Astrocyte of the hippocampus (primary cell): ENCODE measurements at regions not wholly inside any gene's neighbourhood (a gene's known extent, or its start where the extent isn't known, plus 50 kb on each side); places are given as distances from the start of the nearest gene placed in this dataset.
"Not testable (repeated sequence)": the region's sequence is repeated elsewhere in the genome, so short reads cannot be mapped to it uniquely, and the experiment has no call there.

Source experiments
- DNase-seq: peaks from one replicate; pipeline ENCODE4 v3.0.0; 2011; ENCODE audit warnings: low read depth, low spot score

DNA sequence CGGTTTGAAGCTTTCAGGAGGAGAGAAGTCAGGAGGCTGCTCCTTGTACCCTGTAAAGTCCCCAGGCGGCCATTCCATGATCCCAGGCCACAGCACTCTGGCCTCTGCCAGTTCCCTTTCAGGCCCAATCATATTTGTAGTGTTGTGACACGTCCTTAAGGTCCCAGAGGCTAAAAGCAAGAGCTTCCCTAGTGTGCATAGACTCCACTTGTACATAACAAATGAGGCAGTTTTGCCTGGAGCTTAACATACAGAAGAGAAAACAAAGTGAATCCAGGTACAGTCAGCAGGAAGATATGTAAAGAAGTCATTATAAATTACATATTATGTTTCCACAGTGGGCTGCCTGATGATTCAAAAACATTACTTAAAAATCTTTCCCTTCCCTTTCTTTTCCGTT, 81.1 kb upstream of the RPH3A start:
- DNase-seq: no peak

- peak; percentile 2 for DNase-seq
Measured at GRCh38 chr12:112711026-112711425, 80.5 kb upstream of the RPH3A start.

- DNase-seq: no peak
Measured at GRCh38 chr12:112711507-112711906, 80.0 kb upstream of the RPH3A start.

- DNase-seq: not testable (repeated sequence)
Measured at GRCh38 chr12:112712751-112713150, 78.8 kb upstream of the RPH3A start.

DNA sequence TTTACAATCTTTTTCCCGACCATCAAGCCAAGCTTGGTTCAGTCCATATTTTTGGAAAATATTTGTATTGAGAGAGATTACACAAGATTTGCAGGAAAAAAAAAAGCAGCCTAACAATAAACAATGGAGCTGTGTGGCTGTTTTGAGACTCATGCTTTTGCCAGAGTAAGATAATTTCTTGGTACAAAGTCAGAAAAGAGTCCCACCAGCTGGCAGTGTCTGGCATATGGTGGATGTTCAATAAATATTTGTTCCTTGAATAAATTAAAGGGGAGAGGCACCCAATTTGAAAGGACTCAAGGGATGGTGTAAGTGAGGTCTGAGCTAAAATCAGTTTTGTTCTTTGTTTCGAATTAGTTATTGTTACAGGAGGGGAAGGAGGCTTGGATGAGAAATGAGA, 78.1 kb upstream of the RPH3A start:
- no peak for DNase-seq

DNA sequence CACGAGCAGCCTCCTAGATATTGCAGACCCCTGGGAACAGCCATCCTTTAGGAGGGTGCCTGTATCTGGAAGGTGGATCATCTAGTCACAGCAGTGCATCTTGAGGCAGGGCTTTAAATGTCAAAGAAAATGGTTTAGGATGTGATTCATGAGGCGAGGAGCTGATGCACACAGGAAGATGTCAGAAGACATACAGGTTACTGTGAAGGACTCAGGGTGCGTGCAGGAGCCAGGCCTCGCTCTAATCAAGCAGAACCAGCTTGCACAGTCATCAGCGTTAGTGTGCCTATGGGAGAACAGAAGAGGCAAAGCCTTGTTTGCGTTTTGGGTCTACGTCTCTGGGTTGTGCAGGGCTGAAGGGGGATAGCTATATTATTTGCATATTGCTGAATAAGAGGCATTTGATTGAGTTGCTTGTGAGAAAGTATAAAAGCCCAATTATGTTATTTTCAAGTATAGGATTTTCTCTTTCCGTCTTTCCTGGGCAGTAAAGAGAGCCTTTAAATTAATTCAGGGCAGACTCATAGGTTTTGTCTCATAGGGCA, 77.3 kb upstream of the RPH3A start:
- no peak for DNase-seq

- peak; percentile 10 for DNase-seq
Measured at GRCh38 chr12:112716099-112717093, 75.2 kb upstream of the RPH3A start.

- DNase-seq: no peak
Measured at GRCh38 chr12:112728864-112729263, 62.7 kb upstream of the RPH3A start.

GRCh38 chr12:112734859-112735695, 56.5 kb upstream of the RPH3A start:
- no peak for DNase-seq

GRCh38 chr12:112738531-112738930, 53.0 kb upstream of the RPH3A start:
- no peak for DNase-seq

GRCh38 chr12:112740387-112740934, 51.1 kb upstream of the RPH3A start:
- DNase-seq: no peak

DNA sequence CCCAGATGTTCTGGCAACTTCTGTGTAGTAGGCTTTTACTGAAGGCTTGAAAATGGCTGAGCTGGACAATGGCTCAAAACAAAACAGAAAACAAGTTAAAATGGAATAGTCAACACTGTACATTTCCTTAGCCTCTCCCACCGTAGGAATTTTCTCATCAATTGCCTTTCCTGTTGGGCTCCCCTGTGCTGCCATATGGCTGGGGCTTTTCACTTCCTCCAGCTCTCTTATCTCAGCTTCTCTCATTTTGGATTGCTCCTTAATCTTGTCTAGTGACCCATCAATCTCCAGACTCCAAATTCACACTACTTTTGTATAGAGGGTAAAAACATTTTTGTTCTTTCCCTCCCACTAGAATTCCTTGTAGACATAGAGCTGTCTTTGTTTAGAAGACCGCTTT, 50.4 kb upstream of the RPH3A start:
- DNase-seq: no peak
